ENCODE measurements at regions not wholly inside any gene's neighbourhood (a gene's known extent, or its start where the extent isn't known, plus 50 kb on each side); places are given as distances from the start of the nearest gene placed in this dataset.

- H4K20me1 ChIP-seq (ENCODE audit: insufficient read depth, low read length) = no peaks in the 10 kb centered on the region
- no peaks in the 10 kb centered on the region for H3K79me2 ChIP-seq (ENCODE audit: insufficient read depth, low read length)
- no peak overlapping the region for H2AFZ ChIP-seq (ENCODE audit: low read depth, low read length)
- Mint-ChIP-seq H3K9me3 (ENCODE audit: unreplicated experiment) (peaks cover 2% of the 10 kb centered on the region), H3K36me3 (ENCODE audit: low read depth, unreplicated experiment) (no peaks in the 10 kb centered on the region), H3K27me3 (ENCODE audit: low read depth, unreplicated experiment) (peaks cover 30% of the 10 kb centered on the region), H3K4me3 (ENCODE audit: unreplicated experiment) (no peak overlapping the region), H3K27ac (ENCODE audit: unreplicated experiment) (no peak overlapping the region), H3K4me1 (ENCODE audit: low read depth, unreplicated experiment) (no peaks in the 10 kb centered on the region)
- DNase-seq (ENCODE audit: low read depth) (no peak), FAIRE-seq (no peak)
- no peaks in the 10 kb centered on the region for H3K36me3 ChIP-seq (ENCODE audit: insufficient read depth, low read length)
- H3K4me2 ChIP-seq (ENCODE audit: low read length) = no peak overlapping the region
- no peaks in the 10 kb centered on the region for H3K4me1 ChIP-seq (ENCODE audit: insufficient read depth, low read length)
- no peaks in the 10 kb centered on the region for H3K9me3 ChIP-seq (ENCODE audit: insufficient read depth, low read depth, low read length)
- H3K27ac ChIP-seq (ENCODE audit: low read depth, low read length) = no peak overlapping the region
- no peak overlapping the region for H3K4me3 ChIP-seq (ENCODE audit: insufficient read depth, low read depth, low read length)
- no peak overlapping the region for H3K9ac ChIP-seq (ENCODE audit: low read length)
- no peak for TF ChIP-seq EZH2 (IDR thresholded peaks at IDR 0.05; ENCODE audit: insufficient read depth, low read length)
- no peak for TF ChIP-seq CTCF (IDR thresholded peaks at IDR 0.05; ENCODE audit: insufficient read depth, low read depth, low read length)
- H3K27me3 ChIP-seq (ENCODE audit: insufficient read depth, low read length) = no peaks in the 10 kb centered on the region
Observed at GRCh38 chr18:46350598-46351159, 246.5 kb downstream of the HAUS1 start.

GRCh38 chr18:46352520-46353250 is 248.5 kb downstream of the HAUS1 start:
- no peak for FAIRE-seq
- no peak overlapping the region for H3K9ac ChIP-seq (ENCODE audit: low read length)
- H3K36me3 ChIP-seq (ENCODE audit: insufficient read depth, low read length) = no peaks in the 10 kb centered on the region
- TF ChIP-seq EZH2 (IDR thresholded peaks at IDR 0.05; ENCODE audit: insufficient read depth, low read length) (no peak), CTCF (IDR thresholded peaks at IDR 0.05; ENCODE audit: insufficient read depth, low read depth, low read length) (no peak)
- H3K4me3 Mint-ChIP-seq (ENCODE audit: unreplicated experiment) = no peak overlapping the region
- peaks cover 2% of the 10 kb centered on the region for H3K36me3 Mint-ChIP-seq (ENCODE audit: low read depth, unreplicated experiment)
- no peak overlapping the region for H3K27ac Mint-ChIP-seq (ENCODE audit: unreplicated experiment)
- no peak overlapping the region for H3K4me2 ChIP-seq (ENCODE audit: low read length)
- no peaks in the 10 kb centered on the region for H3K9me3 ChIP-seq (ENCODE audit: insufficient read depth, low read depth, low read length)
- H4K20me1 ChIP-seq (ENCODE audit: insufficient read depth, low read length) = no peaks in the 10 kb centered on the region
- H3K9me3 Mint-ChIP-seq (ENCODE audit: unreplicated experiment) = peaks cover 2% of the 10 kb centered on the region
- no peak for DNase-seq (ENCODE audit: low read depth)
- H3K4me1 Mint-ChIP-seq (ENCODE audit: low read depth, unreplicated experiment) = no peaks in the 10 kb centered on the region
- H3K27me3 ChIP-seq (ENCODE audit: insufficient read depth, low read length) = no peaks in the 10 kb centered on the region
- H3K27me3 Mint-ChIP-seq (ENCODE audit: low read depth, unreplicated experiment) = peaks cover 36% of the 10 kb centered on the region
- H2AFZ ChIP-seq (ENCODE audit: low read depth, low read length) = no peak overlapping the region
- H3K27ac ChIP-seq (ENCODE audit: low read depth, low read length) = no peak overlapping the region
- no peak overlapping the region for H3K4me3 ChIP-seq (ENCODE audit: insufficient read depth, low read depth, low read length)
- H3K79me2 ChIP-seq (ENCODE audit: insufficient read depth, low read length) = no peaks in the 10 kb centered on the region
- no peaks in the 10 kb centered on the region for H3K4me1 ChIP-seq (ENCODE audit: insufficient read depth, low read length)

- TF ChIP-seq CTCF (IDR thresholded peaks at IDR 0.05; ENCODE audit: insufficient read depth, low read depth, low read length) (no peak), EZH2 (IDR thresholded peaks at IDR 0.05; ENCODE audit: insufficient read depth, low read length) (no peak)
- FAIRE-seq = no peak
Observed at GRCh38 chr18:46353460-46353859, 249.3 kb downstream of the HAUS1 start.

More at GRCh38 chr18:46353460-46353859, 249.3 kb downstream of the HAUS1 start:
- Histone ChIP-seq H3K27ac (ENCODE audit: low read depth, low read length) (no peak overlapping the region), H3K4me3 (ENCODE audit: insufficient read depth, low read depth, low read length) (no peak overlapping the region), H3K4me1 (ENCODE audit: insufficient read depth, low read length) (no peaks in the 10 kb centered on the region), H3K4me2 (ENCODE audit: low read length) (no peak overlapping the region), H3K9me3 (ENCODE audit: insufficient read depth, low read depth, low read length) (no peaks in the 10 kb centered on the region), H3K79me2 (ENCODE audit: insufficient read depth, low read length) (no peaks in the 10 kb centered on the region), H4K20me1 (ENCODE audit: insufficient read depth, low read length) (no peaks in the 10 kb centered on the region), H3K27me3 (ENCODE audit: insufficient read depth, low read length) (no peaks in the 10 kb centered on the region), H3K36me3 (ENCODE audit: insufficient read depth, low read length) (no peaks in the 10 kb centered on the region), H3K9ac (ENCODE audit: low read length) (no peak overlapping the region), H2AFZ (ENCODE audit: low read depth, low read length) (no peak overlapping the region)
- H3K4me3 Mint-ChIP-seq (ENCODE audit: unreplicated experiment) = no peak overlapping the region
- H3K9me3 Mint-ChIP-seq (ENCODE audit: unreplicated experiment) = no peaks in the 10 kb centered on the region
- H3K27ac Mint-ChIP-seq (ENCODE audit: unreplicated experiment) = no peak overlapping the region
- DNase-seq (ENCODE audit: low read depth) = no peak
- peaks cover 5% of the 10 kb centered on the region for H3K36me3 Mint-ChIP-seq (ENCODE audit: low read depth, unreplicated experiment)
- H3K27me3 Mint-ChIP-seq (ENCODE audit: low read depth, unreplicated experiment) = peaks cover 31% of the 10 kb centered on the region
- H3K4me1 Mint-ChIP-seq (ENCODE audit: low read depth, unreplicated experiment) = peaks cover 4% of the 10 kb centered on the region

Measured in astrocyte (in vitro differentiated cells and primary cell).